NB4 (cell line): ENCODE measurements at regions not wholly inside any gene's neighbourhood (a gene's known extent, or its start where the extent isn't known, plus 50 kb on each side); places are given as distances from the start of the nearest gene placed in this dataset.

ENCODE experiments used
- DNase-seq: peaks from one replicate; pipeline ENCODE4 v3.0.0; 2010; ENCODE audit warnings: low read depth
- H3K4me3 ChIP-seq: one replicate; pipeline ENCODE4 v1.5.1; 2011; ENCODE audit warnings: mild to moderate bottlenecking, low read depth, low read length, moderate library complexity
- CTCF ChIP-seq: IDR thresholded peaks from one replicate; pipeline ENCODE4 v1.5.1; 2012; ENCODE audit warnings: low read depth, low read length
- MYC ChIP-seq: IDR thresholded peaks from 2 replicates; pipeline ENCODE4 v1.6.1; 2011; ENCODE audit warnings: low read depth, low read length
- POLR2A ChIP-seq: IDR thresholded peaks from 2 replicates; pipeline ENCODE4 v1.6.1; 2011; ENCODE audit warnings: mild to moderate bottlenecking; ENCODE audit not compliant: insufficient read length; ENCODE audit errors: extremely low read depth
- TF ChIP-seq, protein P1 (sequence below): IDR thresholded peaks from 2 replicates; pipeline ENCODE4 v1.6.1; 2011; ENCODE audit warnings: low read depth, low read length

GRCh38 chr13:61765181-61765742 lies 349.6 kb upstream of the PCDH20 start:
- no peak for DNase-seq
- TF ChIP-seq MYC (no peak), CTCF (no peak), POLR2A (no peak)
- TF ChIP-seq, protein P1, sequence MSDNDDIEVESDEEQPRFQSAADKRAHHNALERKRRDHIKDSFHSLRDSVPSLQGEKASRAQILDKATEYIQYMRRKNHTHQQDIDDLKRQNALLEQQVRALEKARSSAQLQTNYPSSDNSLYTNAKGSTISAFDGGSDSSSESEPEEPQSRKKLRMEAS: no peak
- no peak overlapping the region for H3K4me3 ChIP-seq

- DNase-seq: no peak
- no peak for TF ChIP-seq POLR2A
- no peak for TF ChIP-seq CTCF
- no peak for TF ChIP-seq MYC
- TF ChIP-seq, protein P1: no peak
- H3K4me3 ChIP-seq: no peak overlapping the region
Measured at GRCh38 chr13:61761690-61762089, 346.0 kb upstream of the PCDH20 start.

DNA sequence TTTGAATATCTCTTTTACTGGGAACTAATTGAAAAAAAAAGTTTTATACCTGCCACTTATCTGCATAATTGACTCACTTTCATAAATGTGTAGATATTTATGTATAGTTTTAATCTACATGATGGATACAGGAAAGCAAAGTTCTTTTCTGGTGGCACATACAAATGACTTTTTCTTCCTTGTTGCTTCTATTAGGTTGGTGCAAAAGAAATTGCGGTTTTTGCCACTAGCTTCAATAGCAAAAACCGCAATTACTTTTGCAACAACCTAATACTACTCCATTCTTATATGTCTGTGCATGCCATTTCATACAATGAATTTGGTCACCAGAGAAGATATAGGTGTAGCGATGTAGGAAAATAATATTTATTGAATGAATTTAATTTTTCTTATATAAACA lies 344.5 kb upstream of the PCDH20 start:
- no peak overlapping the region for H3K4me3 ChIP-seq
- TF ChIP-seq MYC: no peak
- TF ChIP-seq CTCF: no peak
- no peak for TF ChIP-seq POLR2A
- TF ChIP-seq, protein P1: no peak

DNA sequence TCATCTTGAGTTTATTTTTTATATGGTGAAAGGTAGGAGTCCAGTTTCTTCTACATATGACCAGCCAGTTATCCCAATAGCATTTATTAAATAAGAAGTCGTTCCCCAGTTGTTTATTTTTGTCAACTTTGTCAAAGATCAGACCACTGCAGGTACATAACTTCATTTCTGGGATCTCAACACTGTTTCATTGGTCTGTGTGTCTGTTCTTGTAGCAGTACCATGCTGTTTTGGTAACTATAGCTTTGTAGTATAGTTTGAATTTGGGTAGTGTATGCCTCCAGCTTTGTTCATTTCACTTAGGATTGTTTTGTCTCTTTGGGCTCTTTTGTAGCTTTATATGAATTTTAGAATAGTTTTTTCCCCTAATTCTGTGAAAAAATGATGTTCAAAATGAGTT lies 340.4 kb upstream of the PCDH20 start:
- TF ChIP-seq, protein P1: no peak
- no peak for TF ChIP-seq MYC
- TF ChIP-seq CTCF: no peak
- no peak for TF ChIP-seq POLR2A
- DNase-seq: no peak
- no peak overlapping the region for H3K4me3 ChIP-seq

More for the DNA sequence above, 344.5 kb upstream of the PCDH20 start:
- DNase-seq: no peak

- TF ChIP-seq MYC (no peak), POLR2A (no peak)
- TF ChIP-seq, protein P1: no peak
- H3K4me3 ChIP-seq: no peak overlapping the region
- DNase-seq: no peak
Measured at GRCh38 chr13:61751039-61751438, 335.4 kb upstream of the PCDH20 start.

GRCh38 chr13:61738236-61738750 lies 322.6 kb upstream of the PCDH20 start:
- DNase-seq: no peak
- TF ChIP-seq POLR2A: no peak
- TF ChIP-seq, protein P1: no peak
- TF ChIP-seq MYC: no peak
- TF ChIP-seq CTCF: no peak
- H3K4me3 ChIP-seq: no peak overlapping the region
